Thyroid gland (tissue), 4 donors: ENCODE measurements at regions not wholly inside any gene's neighbourhood (a gene's known extent, or its start where the extent isn't known, plus 50 kb on each side); places are given as distances from the start of the nearest gene placed in this dataset.
A peak's percentile ranks its signal among the peaks of the same experiment; 100 is the strongest.

Experiments used
- DNase-seq, 2 donors: peaks; one replicate each; pipeline ENCODE4 v3.0.0-alpha.2; 2019
- H3K27ac ChIP-seq, 3 donors: fragments of 200-600 bp; sonication (generic); 1 replicate in 2 of 3; 2 replicates in 1 of 3; pipeline ENCODE4 v1.5.1; 2016 to 2019; ENCODE audit warnings: mild to moderate bottlenecking in 1 of 3, moderate library complexity in 1 of 3
- H3K27me3 ChIP-seq: fragments of 200-600 bp; sonication (generic); one replicate; pipeline ENCODE4 v1.5.1; 2019
- H3K36me3 ChIP-seq, 2 donors: fragments of 200-600 bp; sonication (generic); one replicate each; pipeline ENCODE4 v1.5.1; 2016 to 2019
- H3K4me1 ChIP-seq, 2 donors: fragments of 200-600 bp; sonication (generic); one replicate each; pipeline ENCODE4 v1.5.1; 2017 to 2019
- H3K4me3 ChIP-seq, 3 donors: fragments of 200-600 bp; sonication (generic); replicated peaks in 1 of 3; 1 replicate in 2 of 3; 2 replicates in 1 of 3; pipeline ENCODE4 v1.5.1; 2016; ENCODE audit warnings: mild to moderate bottlenecking in 1 of 3
- H3K9me3 ChIP-seq: fragments of 200-600 bp; sonication (generic); one replicate; pipeline ENCODE4 v1.5.1; 2017
- POLR2A ChIP-seq, 2 donors: fragments of 450-650 bp; IDR thresholded peaks; one replicate each; pipeline ENCODE4 v1.6.1; 2017; ENCODE audit warnings: antibody characterized with exemption in 2 of 2, mild to moderate bottlenecking in 2 of 2, moderate library complexity in 1 of 2
- WGBS, 2 donors: methylation state at CpG; one replicate each; pipeline ENCODE4 v1.1.5; 2017; 5-methylcytosine and 5-hydroxymethylcytosine counted together
- intact Hi-C: fragments of 100-400 bp; cut with DNase I; formaldehyde crosslinking; loops from one replicate; pipeline ENCODE4 v1.15.1; 2023
- TF ChIP-seq, protein P1 (sequence below), 6 experiments: fragments of 200-600 bp in 3 of 6; fragments of 450-650 bp in 3 of 6; sonication (generic) in 3 of 6; IDR thresholded peaks; one replicate each; pipeline ENCODE4 v1.5.1; 2016 to 2019; ENCODE audit warnings: antibody characterized with exemption in 6 of 6, mild to moderate bottlenecking in 2 of 6, inconsistent platforms in 1 of 6, moderate library complexity in 1 of 6

DNA sequence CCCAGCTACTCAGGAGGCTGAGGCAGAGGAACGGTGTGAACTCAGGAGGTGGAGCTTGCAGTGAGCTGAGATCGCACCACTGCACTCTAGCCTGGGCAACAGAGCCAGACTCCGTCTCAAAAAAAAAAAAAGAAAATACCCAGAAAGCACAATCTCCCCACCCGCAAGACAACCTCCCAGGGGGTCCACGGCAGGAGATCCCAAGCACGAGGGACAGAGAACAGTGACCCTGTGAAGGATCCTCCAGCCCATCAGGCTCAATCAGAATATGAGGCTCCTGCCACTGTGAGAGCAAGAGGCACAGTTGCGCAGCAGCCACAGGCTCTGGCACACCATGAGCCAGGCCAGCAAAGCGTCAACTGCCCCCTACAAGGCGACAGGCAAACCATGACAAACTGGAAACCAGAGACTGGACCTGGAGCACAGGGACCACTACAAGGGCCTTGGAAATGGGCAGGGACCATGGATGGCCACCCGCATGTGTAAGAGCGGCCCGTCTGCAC lies 164.8 kb upstream of the GRK3 start:
- WGBS, 2 donors = 84 to 86% methylated on average over 11 of the region's 12 CpGs
- H3K36me3 ChIP-seq = no peaks in the 10 kb centered on the region
- H3K27ac ChIP-seq = peak overlapping the region; percentile 90 to 98 (median 93)
- peak in 1 of 2 donors; percentile 37 for DNase-seq
- intact Hi-C loops = no loop called here
- H3K9me3 ChIP-seq = no peaks in the 10 kb centered on the region
- H3K4me1 ChIP-seq = peaks cover 73 to 93% of the 10 kb centered on the region in 2 donors
- no peak overlapping the region for H3K4me3 ChIP-seq
- TF ChIP-seq, protein P1, sequence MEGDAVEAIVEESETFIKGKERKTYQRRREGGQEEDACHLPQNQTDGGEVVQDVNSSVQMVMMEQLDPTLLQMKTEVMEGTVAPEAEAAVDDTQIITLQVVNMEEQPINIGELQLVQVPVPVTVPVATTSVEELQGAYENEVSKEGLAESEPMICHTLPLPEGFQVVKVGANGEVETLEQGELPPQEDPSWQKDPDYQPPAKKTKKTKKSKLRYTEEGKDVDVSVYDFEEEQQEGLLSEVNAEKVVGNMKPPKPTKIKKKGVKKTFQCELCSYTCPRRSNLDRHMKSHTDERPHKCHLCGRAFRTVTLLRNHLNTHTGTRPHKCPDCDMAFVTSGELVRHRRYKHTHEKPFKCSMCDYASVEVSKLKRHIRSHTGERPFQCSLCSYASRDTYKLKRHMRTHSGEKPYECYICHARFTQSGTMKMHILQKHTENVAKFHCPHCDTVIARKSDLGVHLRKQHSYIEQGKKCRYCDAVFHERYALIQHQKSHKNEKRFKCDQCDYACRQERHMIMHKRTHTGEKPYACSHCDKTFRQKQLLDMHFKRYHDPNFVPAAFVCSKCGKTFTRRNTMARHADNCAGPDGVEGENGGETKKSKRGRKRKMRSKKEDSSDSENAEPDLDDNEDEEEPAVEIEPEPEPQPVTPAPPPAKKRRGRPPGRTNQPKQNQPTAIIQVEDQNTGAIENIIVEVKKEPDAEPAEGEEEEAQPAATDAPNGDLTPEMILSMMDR (IDR thresholded peaks at IDR 0.05) = no peak
- TF ChIP-seq POLR2A (IDR thresholded peaks at IDR 0.05) = no peak
- H3K27me3 ChIP-seq = no peaks in the 10 kb centered on the region

DNA sequence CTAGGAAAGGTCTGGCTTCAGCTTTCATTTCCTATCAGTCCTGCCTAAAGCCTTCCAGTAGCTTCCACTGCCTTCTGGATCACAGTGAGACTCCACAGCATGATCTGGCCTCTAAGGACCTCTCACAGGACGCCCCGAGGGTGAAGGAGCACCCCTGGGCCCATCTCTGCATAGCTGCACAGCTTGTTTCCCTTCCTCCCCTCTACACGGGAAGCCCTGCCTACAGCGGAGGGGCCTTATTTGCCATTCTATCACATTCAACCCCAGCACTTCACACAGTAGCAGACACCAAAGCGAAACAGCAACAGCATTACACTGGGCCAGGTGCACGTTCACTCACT lies 162.3 kb upstream of the GRK3 start:
- Histone ChIP-seq H3K4me3 (peak overlapping the region in 1 of 3 donors; percentile 62), H3K4me1 (peaks cover 71 to 83% of the 10 kb centered on the region in 2 donors), H3K27ac (peak overlapping the region; percentile 90 to 98 (median 93)), H3K9me3 (no peaks in the 10 kb centered on the region), H3K27me3 (no peaks in the 10 kb centered on the region), H3K36me3 (no peaks in the 10 kb centered on the region)
- WGBS, 2 donors = 54 to 60% methylated on average over 6 of the region's 6 CpGs
- no peak for DNase-seq
- TF ChIP-seq, protein P1 (IDR thresholded peaks at IDR 0.05) = no peak
- no peak for TF ChIP-seq POLR2A (IDR thresholded peaks at IDR 0.05)
- intact Hi-C loops = no loop called here

DNA sequence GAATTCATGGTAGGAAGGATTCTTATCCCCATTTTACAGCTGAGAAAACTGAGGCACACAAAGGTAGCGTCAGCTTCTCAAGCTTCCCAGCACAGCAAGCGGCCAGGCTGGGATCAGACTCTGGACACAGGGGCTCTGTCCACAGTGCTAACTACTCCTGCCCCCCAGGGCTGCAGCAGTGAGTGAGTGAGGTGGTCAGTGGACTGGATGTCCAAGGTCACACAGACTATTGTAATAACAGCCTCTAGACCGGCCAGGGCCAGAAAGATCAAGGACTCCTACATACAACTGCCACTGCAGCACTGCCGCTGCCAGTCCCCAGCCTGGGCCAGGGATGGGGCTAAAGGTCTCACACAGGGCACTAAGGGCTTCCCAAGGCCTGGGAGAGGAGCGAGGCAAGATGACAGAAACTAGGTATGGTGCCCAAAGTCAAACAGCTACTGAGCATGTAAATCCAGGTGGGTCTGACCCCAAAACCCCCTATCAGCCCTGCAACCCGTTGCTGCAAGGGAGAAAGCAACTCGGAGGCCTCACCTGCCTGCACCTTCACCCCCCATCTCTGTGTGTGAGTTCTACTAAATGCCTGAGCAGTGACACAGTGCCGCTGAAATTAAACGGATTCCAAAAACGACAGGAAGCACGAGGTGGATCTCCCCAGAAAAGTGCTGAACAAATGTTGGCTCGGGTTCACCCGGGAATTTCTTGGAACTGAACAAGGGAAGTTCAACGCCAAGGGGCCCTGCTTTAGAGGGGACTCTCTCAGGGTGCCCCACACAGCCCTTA lies 161.8 kb upstream of the GRK3 start:
- 29 to 32% methylated on average over 12 to 14 of the region's 14 CpGs for WGBS, 2 donors
- Histone ChIP-seq H3K27me3 (no peaks in the 10 kb centered on the region), H3K36me3 (no peaks in the 10 kb centered on the region), H3K27ac (peak overlapping the region; percentile 90 to 98 (median 93)), H3K4me1 (peaks cover 66 to 81% of the 10 kb centered on the region in 2 donors), H3K9me3 (no peaks in the 10 kb centered on the region), H3K4me3 (peak overlapping the region in 2 of 3 donors; percentile 3 to 62)
- TF ChIP-seq, protein P1 (IDR thresholded peaks at IDR 0.05) = no peak
- TF ChIP-seq POLR2A (IDR thresholded peaks at IDR 0.05) = peak in 1 of 2 donors; percentile 51
- intact Hi-C loops = no loop called here
- DNase-seq = peak; percentile 63 to 82

DNA sequence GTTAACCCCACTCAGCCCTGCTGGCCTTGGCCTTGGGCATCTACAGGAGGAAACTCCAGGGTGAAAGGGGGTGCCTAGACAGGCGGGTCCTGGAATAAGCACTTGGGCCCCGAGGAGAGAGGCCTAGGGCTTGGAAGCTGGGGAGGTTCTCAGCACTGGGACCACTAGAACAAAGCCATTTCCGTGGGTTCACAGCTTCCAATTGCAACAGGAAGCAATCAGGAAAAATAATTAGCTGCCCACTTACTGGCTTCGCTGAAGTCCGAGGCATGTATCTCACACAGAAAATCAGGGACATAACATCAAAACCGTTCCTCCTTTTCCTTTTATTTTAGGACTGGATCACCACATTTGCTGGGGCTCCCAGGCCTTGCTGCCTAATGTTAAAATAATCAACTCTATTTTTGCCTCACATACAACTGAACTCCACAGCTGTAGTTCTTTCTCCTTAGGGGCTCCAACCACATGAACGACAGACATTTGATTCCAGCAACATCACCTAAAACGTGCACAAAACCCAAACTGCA lies 161.1 kb upstream of the GRK3 start:
- TF ChIP-seq, protein P1 (IDR thresholded peaks at IDR 0.05) = no peak
- TF ChIP-seq POLR2A (IDR thresholded peaks at IDR 0.05) = no peak
- WGBS, 2 donors = 17 to 18% methylated on average over 8 of the region's 8 CpGs
- peak overlapping the region in 2 of 3 donors; percentile 3 to 62 for H3K4me3 ChIP-seq
- H3K36me3 ChIP-seq = no peaks in the 10 kb centered on the region
- H3K4me1 ChIP-seq = peaks cover 59 to 74% of the 10 kb centered on the region in 2 donors
- H3K9me3 ChIP-seq = no peaks in the 10 kb centered on the region
- intact Hi-C loops = no loop called here
- DNase-seq = no peak
- H3K27ac ChIP-seq = peak overlapping the region; percentile 90 to 98 (median 93)
- no peaks in the 10 kb centered on the region for H3K27me3 ChIP-seq
